ENCODE measurements at regions not wholly inside any gene's neighbourhood (a gene's known extent, or its start where the extent isn't known, plus 50 kb on each side); places are given as distances from the start of the nearest gene placed in this dataset.

GRCh38 chr20:39775110-39775509 lies 813.0 kb downstream of the DHX35 start:
- Mint-ChIP-seq H3K27ac (no peak overlapping the region), H3K36me3 (no peaks in the 10 kb centered on the region), H3K4me3 (no peak overlapping the region), H3K27me3 (ENCODE audit: low read depth) (no peaks in the 10 kb centered on the region), H3K9me3 (peaks cover 16% of the 10 kb centered on the region), H3K4me1 (no peaks in the 10 kb centered on the region)
- TF ChIP-seq, protein P1, sequence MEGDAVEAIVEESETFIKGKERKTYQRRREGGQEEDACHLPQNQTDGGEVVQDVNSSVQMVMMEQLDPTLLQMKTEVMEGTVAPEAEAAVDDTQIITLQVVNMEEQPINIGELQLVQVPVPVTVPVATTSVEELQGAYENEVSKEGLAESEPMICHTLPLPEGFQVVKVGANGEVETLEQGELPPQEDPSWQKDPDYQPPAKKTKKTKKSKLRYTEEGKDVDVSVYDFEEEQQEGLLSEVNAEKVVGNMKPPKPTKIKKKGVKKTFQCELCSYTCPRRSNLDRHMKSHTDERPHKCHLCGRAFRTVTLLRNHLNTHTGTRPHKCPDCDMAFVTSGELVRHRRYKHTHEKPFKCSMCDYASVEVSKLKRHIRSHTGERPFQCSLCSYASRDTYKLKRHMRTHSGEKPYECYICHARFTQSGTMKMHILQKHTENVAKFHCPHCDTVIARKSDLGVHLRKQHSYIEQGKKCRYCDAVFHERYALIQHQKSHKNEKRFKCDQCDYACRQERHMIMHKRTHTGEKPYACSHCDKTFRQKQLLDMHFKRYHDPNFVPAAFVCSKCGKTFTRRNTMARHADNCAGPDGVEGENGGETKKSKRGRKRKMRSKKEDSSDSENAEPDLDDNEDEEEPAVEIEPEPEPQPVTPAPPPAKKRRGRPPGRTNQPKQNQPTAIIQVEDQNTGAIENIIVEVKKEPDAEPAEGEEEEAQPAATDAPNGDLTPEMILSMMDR (IDR thresholded peaks at IDR 0.05; ENCODE audit: unreplicated experiment): no peak
- DNase-seq (ENCODE audit: low spot score in 2 of 2, unreplicated experiment in 2 of 2): no peak

DNA sequence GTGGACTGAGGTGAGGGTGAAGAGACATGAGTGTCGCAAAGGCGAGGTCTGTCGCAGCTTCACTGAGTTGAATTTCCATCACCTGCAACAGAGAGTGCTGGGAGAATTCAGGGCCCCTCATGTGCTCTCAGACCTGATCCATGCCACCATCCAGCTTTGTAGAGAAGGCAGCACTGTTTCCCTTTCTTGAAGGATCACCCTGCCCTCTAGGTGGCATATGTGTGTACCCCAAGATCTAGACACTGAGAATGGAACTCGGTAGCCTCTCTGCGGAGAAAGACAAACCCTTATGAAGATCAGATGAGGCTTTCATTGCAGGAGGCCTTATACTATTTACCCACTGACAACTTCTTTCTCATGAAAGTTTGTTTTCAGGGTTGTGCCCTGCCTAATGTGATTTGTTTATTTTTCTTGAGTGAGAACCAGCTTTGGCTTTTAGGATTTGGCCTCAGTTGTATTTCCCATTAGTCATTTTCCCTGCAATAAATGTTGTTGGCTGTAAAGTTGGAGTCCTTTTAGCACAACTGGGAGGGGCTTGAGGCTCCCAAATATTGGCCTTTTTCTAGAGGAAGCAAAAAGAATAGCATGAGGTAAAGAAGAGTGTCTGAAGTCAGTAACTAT lies 811.3 kb downstream of the DHX35 start:
- no peak overlapping the region for H3K4me3 Mint-ChIP-seq
- no peak for DNase-seq (ENCODE audit: low spot score in 2 of 2, unreplicated experiment in 2 of 2)
- TF ChIP-seq, protein P1 (IDR thresholded peaks at IDR 0.05; ENCODE audit: unreplicated experiment): no peak
- H3K9me3 Mint-ChIP-seq: peaks cover 15% of the 10 kb centered on the region
- H3K27me3 Mint-ChIP-seq (ENCODE audit: low read depth): no peaks in the 10 kb centered on the region
- no peak overlapping the region for H3K27ac Mint-ChIP-seq
- no peaks in the 10 kb centered on the region for H3K4me1 Mint-ChIP-seq
- no peaks in the 10 kb centered on the region for H3K36me3 Mint-ChIP-seq

- TF ChIP-seq, protein P1 (IDR thresholded peaks at IDR 0.05; ENCODE audit: unreplicated experiment): no peak
- H3K27me3 Mint-ChIP-seq (ENCODE audit: low read depth): no peaks in the 10 kb centered on the region
- H3K36me3 Mint-ChIP-seq: no peaks in the 10 kb centered on the region
- H3K4me3 Mint-ChIP-seq: no peak overlapping the region
- no peaks in the 10 kb centered on the region for H3K4me1 Mint-ChIP-seq
- DNase-seq (ENCODE audit: low spot score in 2 of 2, unreplicated experiment in 2 of 2): no peak
- no peak overlapping the region for H3K27ac Mint-ChIP-seq
- peaks cover 41% of the 10 kb centered on the region for H3K9me3 Mint-ChIP-seq
These were observed 805.2 kb downstream of the DHX35 start for GRCh38 chr20:39767352-39767751.

GRCh38 chr20:39766333-39766732 lies 804.2 kb downstream of the DHX35 start:
- Mint-ChIP-seq H3K36me3 (no peaks in the 10 kb centered on the region), H3K4me3 (no peak overlapping the region), H3K4me1 (peaks cover 6% of the 10 kb centered on the region), H3K9me3 (peaks cover 39% of the 10 kb centered on the region), H3K27ac (no peak overlapping the region), H3K27me3 (ENCODE audit: low read depth) (no peaks in the 10 kb centered on the region)
- DNase-seq (ENCODE audit: low spot score in 2 of 2, unreplicated experiment in 2 of 2): no peak
- TF ChIP-seq, protein P1 (IDR thresholded peaks at IDR 0.05; ENCODE audit: unreplicated experiment): no peak

GRCh38 chr20:39762716-39763115 lies 800.6 kb downstream of the DHX35 start:
- H3K27me3 Mint-ChIP-seq (ENCODE audit: low read depth): no peaks in the 10 kb centered on the region
- no peak overlapping the region for H3K4me3 Mint-ChIP-seq
- H3K27ac Mint-ChIP-seq: no peak overlapping the region
- H3K4me1 Mint-ChIP-seq: peaks cover 6% of the 10 kb centered on the region
- TF ChIP-seq, protein P1 (IDR thresholded peaks at IDR 0.05; ENCODE audit: unreplicated experiment): no peak
- no peaks in the 10 kb centered on the region for H3K36me3 Mint-ChIP-seq
- DNase-seq (ENCODE audit: low spot score in 2 of 2, unreplicated experiment in 2 of 2): no peak
- H3K9me3 Mint-ChIP-seq: peaks cover 20% of the 10 kb centered on the region

GRCh38 chr20:39758876-39759275 lies 796.7 kb downstream of the DHX35 start:
- Mint-ChIP-seq H3K9me3 (peaks cover 3% of the 10 kb centered on the region), H3K36me3 (no peaks in the 10 kb centered on the region), H3K27ac (no peak overlapping the region), H3K27me3 (ENCODE audit: low read depth) (no peaks in the 10 kb centered on the region), H3K4me1 (peaks cover 6% of the 10 kb centered on the region), H3K4me3 (no peak overlapping the region)
- TF ChIP-seq, protein P1 (IDR thresholded peaks at IDR 0.05; ENCODE audit: unreplicated experiment): no peak
- DNase-seq (ENCODE audit: low spot score in 2 of 2, unreplicated experiment in 2 of 2): no peak

Measured in mesothelial cell of epicardium (in vitro differentiated cells).